SK-N-SH (cell line): ENCODE measurements at regions not wholly inside any gene's neighbourhood (a gene's known extent, or its start where the extent isn't known, plus 50 kb on each side); places are given as distances from the start of the nearest gene placed in this dataset.

Experiments
- CTCF ChIA-PET: fragments of 300-600, 350-600 bp; formaldehyde crosslinking; extraction: SDS; loops from one replicate; lab custom pipeline; 2021; lab: Yijun Ruan, JAX
- POLR2A ChIA-PET: fragments of 350-600 bp; sonication (Branson Sonifier 250); formaldehyde crosslinking; extraction: SDS; loops from one replicate; lab custom pipeline; 2020; ENCODE audit warnings: antibody characterized with exemption, inconsistent platforms; lab: Yijun Ruan, JAX
- DNase-seq: peaks from one replicate; pipeline ENCODE4 v3.0.0; 2012
- H2AFZ ChIP-seq: fragments of 200-600 bp; sonication (generic); 2 replicates; pipeline ENCODE4 v1.8.1; 2016; ENCODE audit warnings: antibody characterized with exemption, mild to moderate bottlenecking, low read depth
- H3F3A ChIP-seq: fragments of 200-600 bp; sonication (generic); replicated peaks from 2 replicates; pipeline ENCODE3; 2016; ENCODE audit warnings: antibody characterized with exemption, mild to moderate bottlenecking; ENCODE audit not compliant: insufficient read depth
- H3K27ac ChIP-seq, 2 experiments: fragments of 200-500 bp in 1 of 2; fragments of 200-600 bp in 1 of 2; sonication (Bioruptor generic) in 1 of 2; sonication (generic), shearing (Covaris generic) in 1 of 2; 2 replicates each; pipeline versions ENCODE4 v1.5.1 to v1.6.1; 2014 to 2016; ENCODE audit warnings: low read depth in 2 of 2, inconsistent platforms in 1 of 2, low read length in 1 of 2, mild to moderate bottlenecking in 1 of 2, mixed read lengths in 1 of 2
- H3K27me3 ChIP-seq: fragments of 200-600 bp; sonication (generic), shearing (Covaris generic); 2 replicates; pipeline ENCODE4 v1.6.1; 2016; ENCODE audit warnings: mixed run types; ENCODE audit not compliant: insufficient read depth
- H3K36me3 ChIP-seq, 2 experiments: fragments of 200-500 bp in 1 of 2; fragments of 200-600 bp in 1 of 2; sonication (Bioruptor generic) in 1 of 2; sonication (generic) in 1 of 2; replicated peaks in 1 of 2; 2 replicates each; pipeline versions ENCODE3 to v1.5.1; 2014 to 2016; ENCODE audit warnings: low read length in 1 of 2, mild to moderate bottlenecking in 1 of 2; ENCODE audit not compliant: insufficient read depth in 2 of 2, control insufficient read depth in 1 of 2
- H3K4me1 ChIP-seq, 2 experiments: fragments of 200-500 bp in 1 of 2; fragments of 200-600 bp in 1 of 2; sonication (Bioruptor generic) in 1 of 2; sonication (generic), shearing (Covaris generic) in 1 of 2; 2 replicates each; pipeline versions ENCODE4 v1.5.1 to v1.6.1; 2014 to 2016; ENCODE audit warnings: low read depth in 1 of 2, low read length in 1 of 2, mixed run types in 1 of 2; ENCODE audit not compliant: insufficient read depth in 2 of 2, control insufficient read depth in 1 of 2
- H3K4me2 ChIP-seq: fragments of 200-600 bp; sonication (generic), shearing (Covaris generic); 2 replicates; pipeline ENCODE4 v1.6.1; 2017; ENCODE audit warnings: mixed run types
- H3K4me3 ChIP-seq, 2 experiments: fragments of 200-500 bp in 1 of 2; fragments of 200-600 bp in 1 of 2; sonication (Bioruptor generic) in 1 of 2; sonication (generic), shearing (Covaris generic) in 1 of 2; 2 replicates each; pipeline versions ENCODE4 v1.5.1 to v1.8.1; 2014 to 2016; ENCODE audit warnings: low read depth in 2 of 2, inconsistent platforms in 1 of 2, low read length in 1 of 2, mild to moderate bottlenecking in 1 of 2, mixed read lengths in 1 of 2, moderate library complexity in 1 of 2
- H3K79me2 ChIP-seq: fragments of 200-600 bp; sonication (generic); 2 replicates; pipeline ENCODE4 v1.8.1; 2017; ENCODE audit warnings: mild to moderate bottlenecking; ENCODE audit not compliant: insufficient read depth
- H3K9ac ChIP-seq: fragments of 200-600 bp; sonication (generic); 2 replicates; pipeline ENCODE4 v1.6.1; 2017; ENCODE audit warnings: mixed run types
- H3K9me2 ChIP-seq: fragments of 200-600 bp; sonication (generic); 2 replicates; pipeline ENCODE4 v1.6.1; 2017; ENCODE audit warnings: mixed run types
- H3K9me3 ChIP-seq: fragments of 200-600 bp; sonication (generic); 2 replicates; pipeline ENCODE4 v1.6.1; 2017; ENCODE audit warnings: mixed run types, mild to moderate bottlenecking, moderate library complexity
- H4K20me1 ChIP-seq: fragments of 200-600 bp; sonication (generic); 2 replicates; pipeline ENCODE4 v1.6.1; 2017; ENCODE audit warnings: mild to moderate bottlenecking, mixed run types; ENCODE audit not compliant: insufficient read depth
- CHD2 ChIP-seq: fragments of 150-350 bp; IDR thresholded peaks from 2 replicates; pipeline ENCODE4 v1.6.1; 2018; ENCODE audit warnings: low read length; ENCODE audit not compliant: partially characterized antibody
- ELF1 ChIP-seq: IDR thresholded peaks from 2 replicates; pipeline ENCODE4 v1.4.0; 2012
- EP300 ChIP-seq, 2 experiments: IDR thresholded peaks; 2 replicates each; pipeline versions ENCODE4 v1.4.0 to v1.6.1; 2012; ENCODE audit warnings: borderline replicate concordance in 1 of 2, low read depth in 1 of 2, low read length in 1 of 2
- FOSL2 ChIP-seq: IDR thresholded peaks from 2 replicates; pipeline ENCODE4 v1.4.0; 2012; ENCODE audit warnings: low read depth, mild to moderate bottlenecking, moderate library complexity, borderline replicate concordance
- FOXJ3 ChIP-seq: sonication (generic); formaldehyde crosslinking; IDR thresholded peaks from 2 replicates; pipeline ENCODE4 v1.5.1; 2020; ENCODE audit warnings: mild to moderate bottlenecking, missing genetic modification reagents
- MEF2A ChIP-seq: IDR thresholded peaks from 2 replicates; pipeline ENCODE4 v1.4.0; 2012; ENCODE audit warnings: low read depth, borderline replicate concordance
- NFIC ChIP-seq: IDR thresholded peaks from 2 replicates; pipeline ENCODE4 v1.4.0; 2012; ENCODE audit warnings: borderline replicate concordance
- NRF1 ChIP-seq: IDR thresholded peaks from 2 replicates; pipeline ENCODE4 v1.6.1; 2012; ENCODE audit warnings: low read depth, mild to moderate bottlenecking, low read length
- RCOR1 ChIP-seq: fragments of 150-350 bp; IDR thresholded peaks from 2 replicates; pipeline ENCODE4 v1.6.1; 2017; ENCODE audit warnings: antibody characterized with exemption, low read length
- REST ChIP-seq: IDR thresholded peaks from 2 replicates; pipeline ENCODE4 v1.6.1; 2012; ENCODE audit warnings: mild to moderate bottlenecking, low read depth, low read length, moderate library complexity
- SIN3A ChIP-seq: IDR thresholded peaks from 2 replicates; pipeline ENCODE4 v1.6.1; 2012; ENCODE audit warnings: low read depth, mild to moderate bottlenecking, low read length, moderate library complexity, borderline replicate concordance
- TAF1 ChIP-seq: IDR thresholded peaks from 2 replicates; pipeline ENCODE4 v1.6.1; 2012; ENCODE audit warnings: low read depth, mild to moderate bottlenecking, low read length, moderate library complexity, borderline replicate concordance
- USF1 ChIP-seq: IDR thresholded peaks from 2 replicates; pipeline ENCODE4 v1.4.0; 2012; ENCODE audit warnings: low read depth, borderline replicate concordance
- YY1 ChIP-seq: IDR thresholded peaks from 2 replicates; pipeline ENCODE4 v1.4.0; 2012; ENCODE audit warnings: low read depth, mild to moderate bottlenecking
- WGBS: methylation state at CpG from one replicate; pipeline ENCODE4 v1.1.6; 2017; ENCODE audit warnings: low lambda C conversion rate; 5-methylcytosine and 5-hydroxymethylcytosine counted together

- Histone ChIP-seq H3K9ac (no peak overlapping the region), H3K4me1 (peaks cover 0 to 8% of the 10 kb centered on the region in 2 experiments; a peak in 2 of 4 replicates), H3K79me2 (no peaks in the 10 kb centered on the region), H4K20me1 (no peaks in the 10 kb centered on the region), H3F3A (peaks cover 19% of the 10 kb centered on the region), H3K27ac (no peak overlapping the region), H3K36me3 (no peaks in the 10 kb centered on the region), H3K27me3 (no peaks in the 10 kb centered on the region), H3K4me3 (no peak overlapping the region), H2AFZ (peak overlapping the region; percentile 54; the same call in 1 of the 2 replicates), H3K9me3 (peaks cover 6% of the 10 kb centered on the region; the same call in 1 of the 2 replicates), H3K4me2 (no peak overlapping the region), H3K9me2 (no peaks in the 10 kb centered on the region)
- DNase-seq, result no peak
- no peak for TF ChIP-seq FOSL2
- TF ChIP-seq NRF1, result no peak
- TF ChIP-seq YY1, result no peak
- TF ChIP-seq CHD2, result no peak
- TF ChIP-seq NFIC, result no peak
- TF ChIP-seq RCOR1, result no peak
- no peak for TF ChIP-seq EP300 (IDR thresholded peaks at IDR 0.05; ENCODE audit: borderline replicate concordance in 1 of 2, low read depth in 1 of 2, low read length in 1 of 2)
- TF ChIP-seq SIN3A, result no peak
- TF ChIP-seq MEF2A, result no peak
- TF ChIP-seq REST, result no peak
- no peak for TF ChIP-seq FOXJ3
- no peak for TF ChIP-seq ELF1
- no peak for TF ChIP-seq USF1
- TF ChIP-seq TAF1, result no peak
- POLR2A ChIA-PET, result no interaction called here
- CTCF ChIA-PET, result no interaction called here
- WGBS, result 59% methylated on average over 10 of the region's 10 CpGs
Observed at GRCh38 chr4:176874721-176875445, 82.2 kb upstream of the VEGFC start.
